ENCODE measurements at regions not wholly inside any gene's neighbourhood (a gene's known extent, or its start where the extent isn't known, plus 50 kb on each side); places are given as distances from the start of the nearest gene placed in this dataset.

GRCh38 chr2:203814661-203815540 is 52.7 kb upstream of the CTLA4 start:
- intact Hi-C loops (cut with DNase I, micrococcal nuclease), result loop anchor here in 1 of 2 donors (5.0 to 10.0 kb wide), 3 partner anchors 163 to 580 kb away; partner anchors contain the start of gene CYP20A1
- peaks cover 40% of the 10 kb centered on the region for H3K4me1 ChIP-seq (ENCODE audit: low read depth)
- peak; percentile 68 to 74 (median 70) for DNase-seq

DNA sequence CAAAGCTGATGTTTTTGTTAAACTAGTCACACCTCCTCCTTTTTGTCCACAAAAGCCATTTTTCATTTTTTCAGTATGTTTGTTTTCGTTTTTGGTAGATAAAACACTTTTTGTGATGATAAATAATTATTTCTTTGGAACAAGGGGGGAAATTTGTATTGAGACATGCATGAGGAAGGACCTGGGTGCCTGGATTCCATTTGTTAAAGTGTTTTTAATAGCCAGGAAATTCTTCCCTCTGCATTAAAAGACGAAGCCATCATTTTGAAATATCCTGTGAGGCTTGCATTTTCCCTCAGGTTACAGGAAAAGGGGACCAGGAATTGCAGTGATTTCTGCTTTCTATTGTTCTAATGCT is 52.1 kb upstream of the CTLA4 start:
- H3K4me3 ChIP-seq, result peak overlapping the region; percentile 7
- no peak for ATAC-seq
- no peaks in the 10 kb centered on the region for H3K36me3 ChIP-seq (ENCODE audit: low read depth)
- no peaks in the 10 kb centered on the region for H3K9me3 ChIP-seq
- H3K4me1 ChIP-seq (ENCODE audit: low read depth), result peaks cover 40% of the 10 kb centered on the region
- TF ChIP-seq, protein P1, sequence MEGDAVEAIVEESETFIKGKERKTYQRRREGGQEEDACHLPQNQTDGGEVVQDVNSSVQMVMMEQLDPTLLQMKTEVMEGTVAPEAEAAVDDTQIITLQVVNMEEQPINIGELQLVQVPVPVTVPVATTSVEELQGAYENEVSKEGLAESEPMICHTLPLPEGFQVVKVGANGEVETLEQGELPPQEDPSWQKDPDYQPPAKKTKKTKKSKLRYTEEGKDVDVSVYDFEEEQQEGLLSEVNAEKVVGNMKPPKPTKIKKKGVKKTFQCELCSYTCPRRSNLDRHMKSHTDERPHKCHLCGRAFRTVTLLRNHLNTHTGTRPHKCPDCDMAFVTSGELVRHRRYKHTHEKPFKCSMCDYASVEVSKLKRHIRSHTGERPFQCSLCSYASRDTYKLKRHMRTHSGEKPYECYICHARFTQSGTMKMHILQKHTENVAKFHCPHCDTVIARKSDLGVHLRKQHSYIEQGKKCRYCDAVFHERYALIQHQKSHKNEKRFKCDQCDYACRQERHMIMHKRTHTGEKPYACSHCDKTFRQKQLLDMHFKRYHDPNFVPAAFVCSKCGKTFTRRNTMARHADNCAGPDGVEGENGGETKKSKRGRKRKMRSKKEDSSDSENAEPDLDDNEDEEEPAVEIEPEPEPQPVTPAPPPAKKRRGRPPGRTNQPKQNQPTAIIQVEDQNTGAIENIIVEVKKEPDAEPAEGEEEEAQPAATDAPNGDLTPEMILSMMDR (IDR thresholded peaks at IDR 0.05), result no peak
- intact Hi-C loops (cut with DNase I, micrococcal nuclease), result loop anchor here in 1 of 2 donors (10.0 kb wide), 2 partner anchors 331 to 581 kb away; partner anchors contain the start of gene CYP20A1
- DNase-seq, result no peak

More at GRCh38 chr2:203814661-203815540, 52.7 kb upstream of the CTLA4 start:
- ATAC-seq, result peak; percentile 71
- Histone ChIP-seq H3K36me3 (ENCODE audit: low read depth) (no peaks in the 10 kb centered on the region), H3K4me3 (peak overlapping the region; percentile 7), H3K9me3 (no peaks in the 10 kb centered on the region)
- TF ChIP-seq, protein P1 (IDR thresholded peaks at IDR 0.05), result peak; percentile 48

GRCh38 chr2:203817147-203817546 is 50.4 kb upstream of the CTLA4 start:
- Histone ChIP-seq H3K9me3 (no peaks in the 10 kb centered on the region), H3K4me1 (ENCODE audit: low read depth) (peaks cover 26% of the 10 kb centered on the region), H3K4me3 (no peak overlapping the region), H3K36me3 (ENCODE audit: low read depth) (no peaks in the 10 kb centered on the region)
- intact Hi-C loops (cut with DNase I, micrococcal nuclease), result loop anchor here in 1 of 2 donors (10.0 kb wide), 2 partner anchors 332 to 582 kb away; partner anchors contain the start of gene CYP20A1
- ATAC-seq, result no peak
- TF ChIP-seq, protein P1 (IDR thresholded peaks at IDR 0.05), result no peak
- no peak for DNase-seq
